Endothelial cell of umbilical vein (primary cell): ENCODE measurements at regions not wholly inside any gene's neighbourhood (a gene's known extent, or its start where the extent isn't known, plus 50 kb on each side); places are given as distances from the start of the nearest gene placed in this dataset.
"Not testable (repeated sequence)": the region's sequence is repeated elsewhere in the genome, so short reads cannot be mapped to it uniquely, and the experiment has no call there.

ENCODE experiments used
- CTCF ChIP-seq, 2 donors: IDR thresholded peaks; 1 replicate in 1 of 2; 2 replicates in 1 of 2; pipeline ENCODE4 v1.5.1; 2011; ENCODE audit warnings: low read length in 2 of 2, mild to moderate bottlenecking in 2 of 2, moderate library complexity in 2 of 2, control low read depth in 1 of 2, inconsistent platforms in 1 of 2, low read depth in 1 of 2; ENCODE audit not compliant: insufficient read depth in 1 of 2; ENCODE audit errors: extremely low read depth in 1 of 2
- FOS ChIP-seq: IDR thresholded peaks from 2 replicates; pipeline ENCODE4 v1.6.1; 2011; ENCODE audit warnings: mild to moderate bottlenecking, low read length, moderate library complexity, borderline replicate concordance; ENCODE audit not compliant: insufficient read depth
- POLR2A ChIP-seq: IDR thresholded peaks from 2 replicates; pipeline ENCODE4 v1.6.1; 2012; ENCODE audit warnings: low read depth, mild to moderate bottlenecking, control low read depth, low read length
- TF ChIP-seq, protein P1 (sequence below): IDR thresholded peaks from 2 replicates; pipeline ENCODE4 v1.6.1; 2011; ENCODE audit not compliant: insufficient read depth, insufficient read length

DNA sequence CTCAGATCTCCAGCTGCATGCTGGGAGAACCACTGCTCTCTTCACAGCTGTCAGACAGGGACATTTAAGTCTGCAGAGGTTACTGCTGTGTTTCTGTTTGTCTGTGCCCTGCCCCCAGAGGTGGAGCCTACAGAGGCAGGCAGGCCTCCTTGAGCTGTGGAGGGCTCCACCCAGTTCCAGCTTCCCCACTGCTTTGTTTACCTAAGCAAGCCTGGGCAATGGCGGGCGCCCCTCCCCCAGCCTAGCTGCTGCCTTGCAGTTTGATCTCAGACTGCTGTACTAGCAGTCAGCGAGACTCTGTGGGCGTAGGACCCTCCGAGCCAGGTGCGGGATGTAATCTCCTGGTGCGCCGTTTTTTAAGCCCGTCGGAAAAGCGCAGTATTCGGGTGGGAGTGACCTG, 903.0 kb downstream of the PLOD2 start:
- TF ChIP-seq, protein P1, sequence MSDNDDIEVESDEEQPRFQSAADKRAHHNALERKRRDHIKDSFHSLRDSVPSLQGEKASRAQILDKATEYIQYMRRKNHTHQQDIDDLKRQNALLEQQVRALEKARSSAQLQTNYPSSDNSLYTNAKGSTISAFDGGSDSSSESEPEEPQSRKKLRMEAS = not testable (repeated sequence)
- not testable (repeated sequence) for TF ChIP-seq CTCF (IDR thresholded peaks at IDR 0.05; ENCODE audit: extremely low read depth in 1 of 2, insufficient read depth in 1 of 2, low read depth in 1 of 2, low read length in 2 of 2); POLR2A; FOS
